D721Med (cell line): ENCODE measurements at regions not wholly inside any gene's neighbourhood (a gene's known extent, or its start where the extent isn't known, plus 50 kb on each side); places are given as distances from the start of the nearest gene placed in this dataset.
A peak's percentile ranks its signal among the peaks of the same experiment; 100 is the strongest.

Source experiments
- DNase-seq: peaks from one replicate; pipeline ENCODE4 v3.0.0; 2011; ENCODE audit warnings: low spot score; ENCODE audit not compliant: insufficient read length
- FAIRE-seq: peaks from 2 replicates; lab custom pipeline; 2011; peaks lifted over from hg19 to GRCh38; lab: Jason Lieb, UNC
- TF ChIP-seq, protein P1 (sequence below): IDR thresholded peaks from 2 replicates; pipeline ENCODE4 v1.5.1; 2012; ENCODE audit warnings: mild to moderate bottlenecking, control low read depth; ENCODE audit not compliant: insufficient read depth; ENCODE audit errors: missing control alignments

- peak; percentile 51 for FAIRE-seq
- DNase-seq = no peak
- TF ChIP-seq, protein P1, sequence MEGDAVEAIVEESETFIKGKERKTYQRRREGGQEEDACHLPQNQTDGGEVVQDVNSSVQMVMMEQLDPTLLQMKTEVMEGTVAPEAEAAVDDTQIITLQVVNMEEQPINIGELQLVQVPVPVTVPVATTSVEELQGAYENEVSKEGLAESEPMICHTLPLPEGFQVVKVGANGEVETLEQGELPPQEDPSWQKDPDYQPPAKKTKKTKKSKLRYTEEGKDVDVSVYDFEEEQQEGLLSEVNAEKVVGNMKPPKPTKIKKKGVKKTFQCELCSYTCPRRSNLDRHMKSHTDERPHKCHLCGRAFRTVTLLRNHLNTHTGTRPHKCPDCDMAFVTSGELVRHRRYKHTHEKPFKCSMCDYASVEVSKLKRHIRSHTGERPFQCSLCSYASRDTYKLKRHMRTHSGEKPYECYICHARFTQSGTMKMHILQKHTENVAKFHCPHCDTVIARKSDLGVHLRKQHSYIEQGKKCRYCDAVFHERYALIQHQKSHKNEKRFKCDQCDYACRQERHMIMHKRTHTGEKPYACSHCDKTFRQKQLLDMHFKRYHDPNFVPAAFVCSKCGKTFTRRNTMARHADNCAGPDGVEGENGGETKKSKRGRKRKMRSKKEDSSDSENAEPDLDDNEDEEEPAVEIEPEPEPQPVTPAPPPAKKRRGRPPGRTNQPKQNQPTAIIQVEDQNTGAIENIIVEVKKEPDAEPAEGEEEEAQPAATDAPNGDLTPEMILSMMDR = no peak
Measured at GRCh38 chr18:32846896-32847295, 74.1 kb upstream of the KLHL14 start.

DNA sequence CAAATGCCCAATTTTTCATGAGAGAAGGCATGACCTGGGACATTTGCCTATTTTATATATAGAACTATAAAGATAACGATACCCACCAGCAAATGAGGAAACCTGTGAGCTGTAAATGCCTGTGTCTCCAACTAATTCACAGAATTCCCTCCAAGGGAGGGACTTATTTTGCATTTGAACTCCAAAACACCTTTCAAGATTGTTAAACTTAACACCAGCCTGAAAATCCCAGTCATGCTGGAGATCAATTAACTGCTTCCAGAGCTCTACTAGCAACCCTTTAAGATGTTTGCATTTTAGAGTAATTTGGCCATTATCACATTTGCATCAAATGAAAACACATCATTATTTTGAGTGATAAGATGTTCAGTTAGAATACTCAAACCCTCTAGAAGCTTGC lies 68.1 kb upstream of the KLHL14 start:
- DNase-seq (no peak), FAIRE-seq (no peak)
- TF ChIP-seq, protein P1 = no peak

DNA sequence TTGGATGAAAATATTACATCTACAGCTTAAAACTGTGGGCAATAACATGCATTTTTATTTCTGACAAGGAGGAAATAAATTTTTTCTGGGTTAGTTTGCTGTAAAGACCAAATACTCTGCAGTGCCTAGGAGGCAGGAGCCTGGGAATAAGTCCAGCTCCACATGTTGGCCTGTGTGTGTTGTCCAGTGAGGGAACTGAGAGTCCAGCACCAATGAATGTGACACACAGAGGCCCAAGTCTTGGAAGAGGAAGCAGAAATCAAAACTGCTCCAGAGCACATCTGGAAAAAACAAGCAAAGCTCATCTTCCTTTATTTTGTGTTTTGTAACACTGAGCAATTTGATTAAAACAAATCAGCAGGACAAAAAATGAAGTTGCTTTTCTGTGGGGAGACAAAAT lies 63.1 kb upstream of the KLHL14 start:
- no peak for DNase-seq
- TF ChIP-seq, protein P1 = no peak
- no peak for FAIRE-seq

GRCh38 chr18:32831781-32832180 lies 59.0 kb upstream of the KLHL14 start:
- TF ChIP-seq, protein P1 = no peak
- DNase-seq = no peak
- no peak for FAIRE-seq

- DNase-seq = no peak
- no peak for FAIRE-seq
- TF ChIP-seq, protein P1 = no peak
Measured at GRCh38 chr18:32823226-32823625, 50.4 kb upstream of the KLHL14 start.
